RKO (cell line): ENCODE measurements at regions not wholly inside any gene's neighbourhood (a gene's known extent, or its start where the extent isn't known, plus 50 kb on each side); places are given as distances from the start of the nearest gene placed in this dataset.

ENCODE experiments used
- DNase-seq: peaks from one replicate; pipeline ENCODE4 v3.0.0-alpha.2; 2016; ENCODE audit warnings: low spot score

DNA sequence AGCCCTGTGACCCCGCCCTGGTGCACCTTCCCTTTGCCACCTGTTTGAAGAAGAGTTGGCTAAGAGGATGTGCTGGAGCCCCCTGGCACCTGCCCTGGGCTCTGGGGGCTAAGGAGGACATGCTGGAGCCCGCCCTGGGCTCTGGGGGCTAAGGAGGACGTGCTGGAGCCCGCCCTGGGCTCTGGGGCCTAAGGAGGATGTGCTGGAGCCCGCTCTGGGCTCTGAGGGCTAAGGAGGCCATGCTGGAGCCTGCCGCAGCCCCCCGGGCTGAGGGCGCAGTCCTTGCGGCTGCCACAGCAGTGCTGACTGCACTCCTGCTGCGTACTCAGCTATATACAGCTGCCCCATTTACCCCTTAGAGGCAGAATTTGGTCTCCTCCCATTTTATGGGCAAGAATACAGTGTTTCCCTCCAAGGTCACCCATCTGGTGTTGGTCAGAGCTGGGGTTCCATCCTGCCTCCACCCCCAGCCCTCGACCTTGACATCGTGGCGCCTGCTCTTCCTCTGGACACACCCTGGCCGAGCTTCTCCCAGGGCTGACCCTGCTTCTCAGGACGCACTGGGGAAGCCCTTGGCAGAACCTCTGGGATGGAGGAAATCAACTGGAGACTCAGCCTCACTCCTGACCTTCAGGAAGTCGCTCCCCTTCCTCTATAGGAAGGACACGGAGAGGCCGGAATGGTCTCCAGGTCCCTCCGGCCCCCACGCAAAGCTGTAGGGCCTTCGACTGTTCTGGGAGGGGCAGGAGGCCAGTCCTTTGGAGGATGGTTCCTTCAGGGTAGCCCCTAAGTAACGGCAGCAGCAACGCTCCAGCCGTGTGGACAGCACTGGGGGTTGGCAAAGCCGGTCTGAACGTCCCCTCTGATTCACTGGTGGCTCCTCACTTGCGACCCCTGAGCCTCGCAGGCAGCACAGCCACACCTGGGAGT is 65.0 kb upstream of the HPCAL1 start:
- DNase-seq, result no peak

- no peak for DNase-seq
These were observed 64.3 kb upstream of the HPCAL1 start for GRCh38 chr2:10238396-10238795.

DNA sequence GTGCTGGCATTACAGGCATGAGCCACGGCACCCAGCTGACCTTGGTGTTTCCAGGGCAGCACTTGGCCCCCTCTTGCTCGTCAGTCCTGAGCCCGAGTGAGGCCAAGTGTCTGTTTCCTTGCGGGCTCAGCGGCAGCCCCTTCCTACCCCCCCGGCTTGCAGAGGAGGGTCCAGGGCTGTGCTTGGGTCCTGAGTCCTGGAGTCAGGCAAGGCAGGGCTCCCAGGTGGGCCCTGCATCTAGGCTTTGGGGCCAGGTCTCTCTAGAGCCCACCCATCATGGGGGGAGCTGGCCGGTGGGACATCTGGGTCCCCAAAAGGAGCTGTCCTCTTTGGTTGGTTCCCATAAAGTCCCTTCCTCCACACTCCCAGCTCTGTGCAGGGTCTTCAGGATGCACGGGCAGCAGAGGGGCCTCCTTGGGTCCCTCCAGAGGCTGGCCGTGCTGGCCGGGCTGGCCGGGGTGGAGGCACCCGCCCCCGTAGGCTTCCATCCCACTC is 63.7 kb upstream of the HPCAL1 start:
- no peak for DNase-seq

DNA sequence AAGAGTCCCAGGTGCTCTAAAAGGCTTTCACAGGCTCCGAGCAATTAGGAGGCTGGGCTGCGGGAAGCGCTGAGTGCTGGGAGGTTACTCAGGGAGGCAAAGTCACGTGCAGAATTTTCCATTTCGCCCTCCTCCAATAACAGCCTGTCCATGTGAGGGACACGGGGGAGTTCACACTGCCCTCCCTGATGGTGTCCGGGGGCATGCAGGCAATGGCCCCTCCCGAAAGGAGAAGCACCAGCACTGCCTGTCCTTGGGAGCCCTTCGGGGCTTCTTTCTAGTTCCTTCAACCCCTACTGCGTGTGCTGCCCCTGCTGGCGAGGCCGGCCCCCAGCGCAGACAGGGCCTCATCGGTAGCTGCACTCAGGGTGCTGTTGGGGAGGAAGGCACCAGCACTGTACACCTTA is 63.1 kb upstream of the HPCAL1 start:
- no peak for DNase-seq

- DNase-seq, result no peak
These were observed 62.5 kb upstream of the HPCAL1 start for GRCh38 chr2:10240161-10240681.

- DNase-seq, result no peak
These were observed 61.6 kb upstream of the HPCAL1 start for GRCh38 chr2:10240911-10241610.

- no peak for DNase-seq
These were observed 60.9 kb upstream of the HPCAL1 start for GRCh38 chr2:10241641-10242430.

DNA sequence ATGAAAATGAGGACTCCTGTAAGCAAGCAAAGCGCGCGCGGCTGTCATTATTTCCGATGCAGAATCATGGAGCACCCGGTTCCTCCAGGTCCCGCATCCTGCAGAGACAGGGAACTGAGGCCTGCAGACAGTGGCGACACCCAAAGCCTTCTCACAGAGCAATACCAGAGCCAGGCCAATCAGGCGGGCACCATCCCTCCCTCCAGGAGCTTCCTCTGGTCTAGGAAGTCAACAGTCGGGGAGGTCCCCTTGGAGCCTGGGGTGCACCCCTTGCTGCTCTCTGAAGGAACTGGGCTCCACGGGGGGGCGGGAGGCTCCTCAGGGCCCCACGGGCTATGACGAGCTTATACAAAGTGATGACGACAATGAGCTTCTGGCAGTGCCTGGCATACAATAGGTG is 60.3 kb upstream of the HPCAL1 start:
- DNase-seq, result no peak

- no peak for DNase-seq
These were observed 59.4 kb upstream of the HPCAL1 start for GRCh38 chr2:10242998-10243925.

GRCh38 chr2:10243926-10244270 is 58.8 kb upstream of the HPCAL1 start:
- no peak for DNase-seq

DNA sequence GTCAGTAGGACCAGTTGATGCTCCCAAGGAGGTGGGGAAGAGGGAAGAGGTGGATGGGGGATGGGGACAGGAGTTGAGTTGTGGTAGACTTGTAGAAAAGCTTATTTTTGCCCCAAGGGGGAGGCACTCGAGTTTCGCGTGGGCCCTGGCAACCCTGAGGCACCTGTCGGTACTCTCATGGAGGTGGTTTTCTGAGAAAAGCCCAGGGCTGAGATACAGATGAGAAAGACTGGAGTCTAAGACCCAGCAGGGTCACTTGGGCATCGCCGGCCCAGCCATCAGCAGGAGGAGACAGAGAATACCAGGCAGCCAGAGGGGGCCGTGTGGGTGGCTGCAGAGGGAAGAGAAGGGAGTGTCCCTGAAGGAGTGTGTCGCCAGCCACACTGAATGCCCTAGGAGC is 57.7 kb upstream of the HPCAL1 start:
- no peak for DNase-seq

- DNase-seq, result no peak
These were observed 57.0 kb upstream of the HPCAL1 start for GRCh38 chr2:10245661-10246060.

DNA sequence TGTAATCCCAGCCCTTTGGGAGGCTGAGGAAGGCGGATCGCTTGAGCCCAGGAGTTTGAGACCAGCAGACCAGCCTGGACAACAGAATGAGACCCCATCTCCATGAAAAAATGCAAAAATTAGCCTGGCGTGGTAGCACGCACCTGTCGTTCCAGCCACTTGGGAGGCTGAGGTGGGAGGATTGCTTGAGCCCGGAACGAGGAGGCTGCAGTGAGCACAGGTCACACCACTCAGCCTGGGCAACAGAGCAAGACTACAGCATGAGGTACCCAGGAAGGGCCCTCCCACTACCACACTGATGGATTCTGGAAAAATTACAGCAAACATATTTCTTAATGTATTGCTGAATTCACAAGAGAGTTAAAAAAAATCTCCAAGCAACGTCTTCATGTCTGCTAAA is 56.3 kb upstream of the HPCAL1 start:
- no peak for DNase-seq

DNA sequence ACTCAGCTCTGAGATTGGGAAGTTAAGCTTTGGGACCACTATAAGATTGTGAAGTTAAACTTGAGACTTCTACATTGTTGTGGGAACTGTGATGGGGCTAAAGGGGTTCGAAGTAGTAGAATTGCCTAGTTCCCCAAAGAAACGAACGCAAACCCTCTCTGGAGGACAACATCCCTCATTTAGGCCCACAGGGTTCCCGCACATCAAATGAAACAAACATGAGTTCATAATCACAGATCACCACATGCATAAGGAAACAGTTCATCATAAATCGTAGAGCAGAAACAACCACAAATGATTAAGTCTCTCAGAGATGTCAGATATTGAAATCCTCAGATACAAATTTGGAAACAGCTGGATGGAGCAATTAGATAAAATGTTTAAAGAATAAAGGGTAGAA is 55.9 kb upstream of the HPCAL1 start:
- DNase-seq, result no peak

DNA sequence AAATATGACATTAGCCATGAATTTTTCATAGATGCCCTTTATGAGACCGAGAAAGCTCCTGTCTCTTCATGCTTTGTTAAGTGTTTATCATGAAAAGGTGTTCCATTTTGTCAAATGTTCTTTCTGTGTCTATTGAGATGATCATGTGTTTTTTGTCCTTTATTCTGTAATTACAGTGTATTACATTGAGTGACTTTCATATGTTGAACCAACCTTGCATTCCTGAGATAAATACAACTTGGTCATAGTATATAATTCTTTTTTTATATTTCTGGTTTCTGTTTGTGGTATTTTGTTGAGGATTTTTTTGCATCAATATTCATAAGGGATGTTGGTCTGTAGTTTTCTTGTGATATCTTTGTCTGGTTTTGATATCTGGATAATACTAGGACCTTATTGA is 52.9 kb upstream of the HPCAL1 start:
- DNase-seq, result no peak

- DNase-seq, result no peak
These were observed 50.5 kb upstream of the HPCAL1 start for GRCh38 chr2:10252224-10252623.

DNA sequence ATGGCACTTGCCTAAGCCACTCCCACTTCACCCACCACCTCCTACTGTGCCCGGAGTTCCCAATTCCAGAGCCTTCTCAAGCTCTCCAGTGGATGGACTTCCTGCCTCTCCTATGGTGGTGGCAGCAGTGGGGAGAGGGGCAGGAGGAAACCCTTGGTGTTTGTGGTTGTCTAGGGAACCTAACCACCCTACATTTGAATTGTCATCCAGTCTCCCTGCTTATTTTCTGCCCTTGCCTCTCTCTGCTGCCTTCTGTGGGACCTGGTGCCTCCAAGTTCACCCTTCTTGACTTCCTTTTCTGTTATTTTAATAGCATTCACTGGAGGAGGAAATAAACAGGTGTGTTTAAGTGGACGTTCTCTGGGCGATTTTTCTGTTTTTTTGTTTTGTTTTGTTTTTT is 50.0 kb upstream of the HPCAL1 start:
- no peak for DNase-seq
